Glomerular visceral epithelial cell (primary cell): ENCODE measurements at regions not wholly inside any gene's neighbourhood (a gene's known extent, or its start where the extent isn't known, plus 50 kb on each side); places are given as distances from the start of the nearest gene placed in this dataset.

Experiments
- DNase-seq: peaks from one replicate; pipeline ENCODE4 v3.0.0-alpha.2; 2016; ENCODE audit errors: extremely low spot score

GRCh38 chr6:15994814-15995459 lies 133.9 kb upstream of the MYLIP start:
- DNase-seq: no peak

DNA sequence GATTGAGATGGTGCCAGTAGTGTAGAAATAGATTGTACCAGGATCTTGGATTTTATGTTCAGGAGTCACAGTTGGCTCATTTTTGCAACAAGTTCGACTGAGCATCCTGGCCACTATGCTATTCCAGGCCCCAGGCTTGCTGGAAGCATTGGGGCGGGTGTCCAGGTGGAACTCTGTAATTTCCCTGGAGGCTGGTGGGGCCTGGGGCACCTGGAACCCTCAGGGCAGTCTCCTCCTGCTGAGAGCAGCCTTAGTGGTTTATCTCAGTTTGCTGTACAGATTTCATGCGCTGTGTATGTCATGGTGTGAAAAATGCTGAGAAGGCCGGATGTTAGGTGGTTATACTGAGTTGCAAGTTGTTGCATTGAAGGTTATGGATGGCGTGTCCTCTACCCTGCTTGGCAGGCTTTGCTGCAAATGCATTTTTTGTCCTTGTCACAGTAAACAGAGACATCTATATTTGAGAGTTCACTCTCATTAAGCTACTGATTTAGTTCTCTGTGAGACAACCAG lies 135.1 kb upstream of the MYLIP start:
- DNase-seq: no peak

DNA sequence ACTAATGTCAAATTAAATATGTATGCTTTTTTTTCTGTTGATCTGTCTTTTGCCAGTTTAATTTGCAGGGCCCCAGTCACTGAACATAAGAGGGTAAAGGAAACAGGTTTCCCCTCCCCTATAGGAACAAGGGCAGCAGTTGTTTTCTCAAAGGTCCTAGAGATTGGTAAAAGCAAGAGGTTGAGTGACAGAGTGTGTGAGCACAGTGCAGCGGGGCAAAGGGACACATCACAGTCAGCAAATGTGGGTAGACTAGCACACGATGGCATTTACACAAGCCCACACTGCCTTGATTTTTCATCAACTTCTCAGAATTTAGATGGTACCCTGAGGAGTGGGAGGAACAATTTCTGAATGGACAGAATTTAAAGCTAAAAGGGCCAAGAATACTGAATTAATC lies 138.7 kb upstream of the MYLIP start:
- DNase-seq: no peak

DNA sequence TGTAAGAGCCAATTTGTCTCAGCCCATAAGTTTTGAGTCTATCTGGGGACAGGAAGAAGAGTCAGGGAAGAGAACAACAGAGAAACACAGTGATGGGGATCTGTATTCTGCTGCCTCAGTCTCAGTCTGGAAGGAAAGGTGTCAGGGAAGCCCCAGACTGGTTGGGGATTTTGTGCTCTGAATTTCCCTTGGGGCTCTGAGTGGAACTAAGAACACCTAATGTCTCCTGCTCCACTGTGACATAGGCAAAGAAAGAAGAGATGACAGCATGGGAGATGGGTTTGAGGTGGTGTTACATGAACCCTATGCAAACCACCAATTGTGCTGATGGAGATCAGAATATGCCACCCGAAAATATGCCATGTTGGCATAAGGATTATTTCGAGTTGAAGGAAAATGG lies 139.5 kb upstream of the MYLIP start:
- DNase-seq: no peak

GRCh38 chr6:15987569-15987968 lies 141.3 kb upstream of the MYLIP start:
- no peak for DNase-seq

- no peak for DNase-seq
Observed at GRCh38 chr6:15986027-15986629, 142.8 kb upstream of the MYLIP start.

DNA sequence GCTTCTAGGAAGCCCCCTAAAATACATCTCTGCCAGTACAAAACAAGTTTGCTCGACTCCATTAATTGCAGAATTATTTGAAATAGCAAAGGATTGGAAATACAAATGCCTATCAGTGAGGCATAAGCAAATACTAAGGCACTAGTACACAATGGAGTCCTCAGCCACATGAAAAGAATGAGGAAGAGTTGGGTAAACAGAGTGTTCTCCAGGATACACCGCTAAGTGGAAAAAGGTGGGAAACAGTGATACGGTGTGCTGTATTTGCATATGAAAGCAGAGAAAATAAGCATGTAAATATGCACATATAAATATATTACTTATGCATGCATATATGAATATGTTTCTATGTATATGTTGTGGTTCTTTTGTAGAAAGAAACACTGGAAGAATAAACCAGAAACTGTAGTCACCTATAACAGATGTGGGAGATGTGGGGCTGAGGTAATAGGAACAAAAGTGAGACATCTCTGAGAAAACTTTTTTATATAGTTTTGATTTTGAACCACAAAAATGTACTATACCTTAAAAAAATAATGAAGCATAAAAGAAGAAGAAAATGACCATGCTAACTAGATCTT lies 143.4 kb upstream of the MYLIP start:
- no peak for DNase-seq

DNA sequence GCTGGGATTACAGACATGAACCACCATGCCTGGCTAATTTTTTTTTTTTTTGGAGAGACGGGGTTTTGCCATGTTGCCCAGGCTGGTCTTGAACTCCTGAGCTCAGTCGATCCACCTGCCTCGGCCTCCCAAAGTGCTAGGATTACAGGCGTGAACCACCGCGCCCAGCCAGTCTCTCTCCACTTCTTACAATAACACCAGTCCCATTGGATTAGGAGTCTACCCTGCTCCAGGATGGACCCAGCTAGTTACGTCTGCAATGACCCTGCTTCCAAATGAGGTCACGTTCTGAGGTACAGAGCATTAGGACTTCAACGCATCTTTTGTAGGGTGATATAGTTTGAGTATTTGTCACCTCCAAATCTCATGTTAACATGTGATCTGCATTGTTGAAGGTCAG lies 146.9 kb upstream of the MYLIP start:
- no peak for DNase-seq

GRCh38 chr6:15980801-15981200 lies 148.1 kb upstream of the MYLIP start:
- DNase-seq: no peak

DNA sequence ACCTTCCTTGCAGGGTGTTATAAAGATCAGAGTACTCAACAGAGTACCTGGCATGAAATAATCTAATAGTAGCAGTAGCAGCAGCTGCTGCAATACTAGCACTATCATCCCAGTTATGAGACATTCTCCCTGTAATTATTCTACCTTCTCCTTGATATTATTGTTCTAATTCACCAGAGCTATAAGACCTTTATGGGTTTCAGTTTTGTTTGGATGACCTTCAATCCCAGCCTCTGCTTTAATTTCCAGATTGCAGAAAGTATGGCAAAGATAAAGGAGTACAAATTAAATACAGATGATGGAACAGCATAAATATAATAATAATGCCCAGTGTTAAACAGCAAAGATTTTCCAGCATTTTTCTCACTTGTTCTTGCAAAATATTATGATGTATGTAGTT lies 150.5 kb upstream of the MYLIP start:
- DNase-seq: no peak

DNA sequence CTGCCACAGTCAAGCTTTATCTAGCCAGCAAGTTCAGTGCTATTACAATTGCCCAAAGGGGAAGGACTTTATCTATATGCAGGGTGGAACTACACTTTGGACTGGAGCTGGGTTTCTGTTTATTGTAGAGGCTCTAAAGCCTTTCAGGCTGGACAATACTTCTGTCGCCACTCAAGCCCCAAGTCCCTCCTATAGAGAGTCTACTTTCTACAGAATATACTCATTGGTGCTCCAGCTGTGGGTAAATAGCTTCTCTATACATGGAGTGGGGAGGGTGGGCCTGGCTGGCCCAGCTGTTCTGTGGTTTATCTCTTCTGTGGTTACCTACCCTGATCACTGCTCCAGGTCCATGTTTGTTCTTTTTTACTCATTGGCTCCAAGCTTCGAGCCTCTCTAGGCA lies 151.8 kb upstream of the MYLIP start:
- DNase-seq: no peak

- no peak for DNase-seq
Observed at GRCh38 chr6:15974817-15975216, 154.1 kb upstream of the MYLIP start.

DNA sequence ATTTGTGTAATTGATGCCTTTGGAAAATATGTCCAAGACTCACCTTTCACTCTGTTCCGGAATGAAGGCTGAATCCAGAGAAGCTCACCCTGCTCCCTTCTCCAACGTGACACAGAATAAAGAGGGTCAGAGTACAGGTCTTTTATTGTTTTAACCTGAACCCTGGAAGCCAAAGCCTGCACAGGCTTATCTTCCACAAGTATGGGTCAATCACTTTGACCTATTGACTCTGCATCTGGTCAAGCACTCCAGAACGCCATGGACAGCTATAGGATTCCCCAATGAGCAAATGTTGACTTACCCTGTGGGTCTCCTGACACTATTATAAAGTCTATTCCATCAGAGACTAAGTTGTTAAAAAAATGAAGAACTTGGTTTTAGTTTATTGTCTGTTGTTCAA lies 158.4 kb upstream of the MYLIP start:
- no peak for DNase-seq

DNA sequence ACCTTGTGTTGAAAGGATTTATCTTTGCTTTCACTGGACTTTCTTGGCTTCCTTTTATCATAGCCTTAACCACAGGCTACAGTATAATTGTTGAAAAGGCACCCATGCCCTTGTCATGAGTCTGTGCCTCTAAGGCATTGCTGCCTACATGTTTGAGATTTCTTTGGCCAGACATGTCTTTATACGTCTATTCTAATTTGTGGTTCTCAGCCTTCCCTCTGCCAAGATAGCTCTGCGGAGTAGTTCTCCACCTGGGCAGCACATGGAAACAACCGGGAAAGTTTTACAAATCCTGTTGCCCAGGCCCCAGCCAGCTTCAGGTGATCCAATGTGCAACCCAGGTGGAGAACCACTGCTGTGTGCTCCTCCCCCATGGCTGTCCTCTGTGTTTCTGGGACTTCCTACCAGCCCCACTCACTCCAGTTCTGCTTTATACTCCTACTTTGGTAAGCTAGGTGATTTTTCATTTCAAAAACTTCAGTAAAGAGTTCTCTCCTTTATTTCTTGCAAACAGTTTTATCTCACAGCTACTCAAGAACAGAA lies 159.6 kb upstream of the MYLIP start:
- no peak for DNase-seq

- no peak for DNase-seq
Observed at GRCh38 chr6:15968519-15968918, 160.4 kb upstream of the MYLIP start.

DNA sequence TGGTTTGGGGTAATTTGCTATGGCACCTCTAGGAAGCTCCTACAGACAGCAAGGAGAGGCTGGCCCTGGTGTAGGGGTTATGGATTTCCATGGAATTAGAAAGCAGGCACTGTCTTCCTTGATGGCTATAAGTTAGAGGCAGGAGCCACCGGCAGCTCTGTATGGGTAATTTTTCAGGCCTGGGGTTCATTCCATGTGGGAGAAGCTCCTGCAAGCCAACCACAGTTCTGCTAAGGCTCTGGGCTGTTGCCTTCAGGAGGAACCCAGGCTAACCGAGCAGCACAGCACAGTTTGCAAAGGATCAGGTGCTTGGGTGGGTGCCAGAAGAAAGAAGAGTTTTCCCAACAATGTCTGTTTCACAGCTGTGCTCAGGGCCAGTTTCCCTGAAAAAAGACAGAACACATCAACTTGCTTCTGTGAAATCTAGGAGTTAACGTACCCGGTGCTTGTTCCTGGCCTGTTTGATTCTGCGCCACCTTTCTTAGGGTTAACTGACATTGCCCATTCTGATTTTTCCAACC lies 162.8 kb upstream of the MYLIP start:
- no peak for DNase-seq

- no peak for DNase-seq
Observed at GRCh38 chr6:15962449-15962764, 166.5 kb upstream of the MYLIP start.

- DNase-seq: no peak
Observed at GRCh38 chr6:15961635-15962448, 167.0 kb upstream of the MYLIP start.

GRCh38 chr6:15960740-15961634 lies 167.9 kb upstream of the MYLIP start:
- DNase-seq: no peak

- DNase-seq: no peak
Observed at GRCh38 chr6:15957655-15958169, 171.2 kb upstream of the MYLIP start.
